ENCODE measurements at regions not wholly inside any gene's neighbourhood (a gene's known extent, or its start where the extent isn't known, plus 50 kb on each side); places are given as distances from the start of the nearest gene placed in this dataset.

DNA sequence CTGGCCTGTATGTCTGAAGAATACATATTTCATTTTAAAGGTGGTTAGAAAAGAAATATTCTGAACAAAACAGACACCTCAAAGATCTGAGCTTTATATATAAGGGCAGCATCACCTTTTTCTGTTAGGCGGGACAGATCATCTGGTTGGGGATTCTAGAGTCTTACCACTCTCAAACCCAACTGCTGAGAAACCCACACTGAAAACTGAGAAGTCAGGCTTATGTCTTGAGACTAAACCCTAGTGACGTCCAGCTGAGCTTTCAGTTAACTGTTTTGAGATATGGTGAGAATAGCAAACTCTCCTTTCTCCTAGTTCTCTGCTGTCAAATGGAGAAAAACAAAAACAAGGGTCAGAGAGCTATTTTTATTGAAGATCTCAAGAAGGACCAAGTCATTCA lies 63.7 kb upstream of the CCN6 start:
- TF ChIP-seq, protein P1, sequence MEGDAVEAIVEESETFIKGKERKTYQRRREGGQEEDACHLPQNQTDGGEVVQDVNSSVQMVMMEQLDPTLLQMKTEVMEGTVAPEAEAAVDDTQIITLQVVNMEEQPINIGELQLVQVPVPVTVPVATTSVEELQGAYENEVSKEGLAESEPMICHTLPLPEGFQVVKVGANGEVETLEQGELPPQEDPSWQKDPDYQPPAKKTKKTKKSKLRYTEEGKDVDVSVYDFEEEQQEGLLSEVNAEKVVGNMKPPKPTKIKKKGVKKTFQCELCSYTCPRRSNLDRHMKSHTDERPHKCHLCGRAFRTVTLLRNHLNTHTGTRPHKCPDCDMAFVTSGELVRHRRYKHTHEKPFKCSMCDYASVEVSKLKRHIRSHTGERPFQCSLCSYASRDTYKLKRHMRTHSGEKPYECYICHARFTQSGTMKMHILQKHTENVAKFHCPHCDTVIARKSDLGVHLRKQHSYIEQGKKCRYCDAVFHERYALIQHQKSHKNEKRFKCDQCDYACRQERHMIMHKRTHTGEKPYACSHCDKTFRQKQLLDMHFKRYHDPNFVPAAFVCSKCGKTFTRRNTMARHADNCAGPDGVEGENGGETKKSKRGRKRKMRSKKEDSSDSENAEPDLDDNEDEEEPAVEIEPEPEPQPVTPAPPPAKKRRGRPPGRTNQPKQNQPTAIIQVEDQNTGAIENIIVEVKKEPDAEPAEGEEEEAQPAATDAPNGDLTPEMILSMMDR (IDR thresholded peaks at IDR 0.05; ENCODE audit: control insufficient read depth, extremely low read depth, insufficient read depth): no peak
- no peak overlapping the region for H3K4me3 ChIP-seq (ENCODE audit: low read depth, low read length)
- DNase-seq (ENCODE audit: low read depth): no peak

DNA sequence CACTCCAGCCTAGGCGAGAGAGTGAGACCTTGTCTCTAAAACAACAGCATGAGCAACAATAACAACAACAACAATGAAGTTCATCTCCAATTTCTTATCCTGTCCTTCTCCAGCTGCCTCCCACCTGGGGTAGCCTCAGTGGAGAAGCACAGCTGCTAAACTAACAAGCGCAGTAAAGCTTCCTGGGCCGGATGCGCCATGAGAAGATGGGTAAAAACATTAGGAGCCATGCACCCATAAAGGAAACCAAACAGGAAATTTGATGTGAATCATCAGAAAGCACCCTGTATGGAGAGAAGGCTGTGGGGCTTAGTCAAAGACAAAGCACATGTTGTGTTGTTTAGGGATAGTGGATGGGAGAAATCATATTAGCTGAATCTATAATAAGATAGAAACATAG lies 61.1 kb upstream of the CCN6 start:
- no peak for DNase-seq (ENCODE audit: low read depth)
- H3K4me3 ChIP-seq (ENCODE audit: low read depth, low read length): no peak overlapping the region
- TF ChIP-seq, protein P1 (IDR thresholded peaks at IDR 0.05; ENCODE audit: control insufficient read depth, extremely low read depth, insufficient read depth): no peak

DNA sequence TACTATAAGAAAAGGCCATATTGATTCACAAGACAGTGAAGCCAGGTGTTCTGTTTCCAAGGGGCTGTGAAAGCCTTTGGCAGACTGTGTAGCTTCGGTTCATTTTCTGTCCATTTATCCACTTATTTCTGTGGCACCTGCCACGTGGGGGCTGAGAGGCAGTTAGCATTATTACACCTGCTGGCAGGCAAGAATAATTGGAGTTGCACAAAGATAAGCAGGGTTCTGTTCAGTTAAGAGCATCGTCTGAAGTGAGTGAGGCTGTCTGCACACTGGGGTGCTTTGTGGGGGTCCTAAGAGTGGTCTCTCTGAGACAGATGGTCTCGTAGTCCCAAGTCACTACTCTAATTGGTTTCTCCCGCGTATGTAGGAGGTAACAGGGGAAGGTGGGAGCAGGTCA lies 60.6 kb upstream of the CCN6 start:
- DNase-seq (ENCODE audit: low read depth): no peak
- TF ChIP-seq, protein P1 (IDR thresholded peaks at IDR 0.05; ENCODE audit: control insufficient read depth, extremely low read depth, insufficient read depth): no peak
- H3K4me3 ChIP-seq (ENCODE audit: low read depth, low read length): no peak overlapping the region

DNA sequence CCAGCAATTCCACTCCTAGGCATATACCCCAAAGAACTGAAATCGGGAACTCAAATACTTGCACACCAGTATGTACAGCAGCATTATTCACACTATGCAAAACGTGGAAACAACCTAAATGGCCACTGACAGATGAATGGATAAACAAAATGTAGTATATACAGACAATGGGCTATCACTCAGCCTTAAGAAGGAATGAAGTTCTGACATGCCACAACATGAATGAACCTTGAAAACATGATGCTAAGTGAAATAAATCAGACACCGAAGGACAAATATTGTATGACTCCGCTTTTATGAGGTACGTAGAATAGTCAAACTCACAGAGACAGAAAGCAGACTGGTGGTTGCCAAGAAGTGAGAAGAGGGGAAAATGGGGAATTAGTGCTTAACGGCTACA lies 59.1 kb upstream of the CCN6 start:
- TF ChIP-seq, protein P1 (IDR thresholded peaks at IDR 0.05; ENCODE audit: control insufficient read depth, extremely low read depth, insufficient read depth): no peak
- H3K4me3 ChIP-seq (ENCODE audit: low read depth, low read length): no peak overlapping the region
- DNase-seq (ENCODE audit: low read depth): no peak

DNA sequence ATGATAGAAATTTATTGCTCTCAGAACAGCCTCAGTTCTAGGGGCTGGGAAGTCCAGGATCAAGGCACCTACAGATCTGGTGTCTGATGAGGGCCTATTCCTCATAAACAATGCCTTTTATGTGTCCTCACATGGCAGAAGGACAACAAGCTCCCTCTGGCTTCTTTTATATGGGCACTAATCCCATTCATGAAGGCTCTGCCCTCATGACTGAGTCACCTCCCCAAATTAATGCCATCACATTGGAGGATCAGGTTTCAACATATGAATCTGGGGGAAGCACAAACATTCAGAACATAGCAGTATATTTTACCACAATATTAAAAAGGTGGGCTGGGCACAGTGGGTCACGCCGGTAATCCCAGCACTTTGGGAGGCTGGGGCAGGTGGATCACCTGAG lies 58.5 kb upstream of the CCN6 start:
- TF ChIP-seq, protein P1 (IDR thresholded peaks at IDR 0.05; ENCODE audit: control insufficient read depth, extremely low read depth, insufficient read depth): no peak
- no peak for DNase-seq (ENCODE audit: low read depth)
- H3K4me3 ChIP-seq (ENCODE audit: low read depth, low read length): no peak overlapping the region

DNA sequence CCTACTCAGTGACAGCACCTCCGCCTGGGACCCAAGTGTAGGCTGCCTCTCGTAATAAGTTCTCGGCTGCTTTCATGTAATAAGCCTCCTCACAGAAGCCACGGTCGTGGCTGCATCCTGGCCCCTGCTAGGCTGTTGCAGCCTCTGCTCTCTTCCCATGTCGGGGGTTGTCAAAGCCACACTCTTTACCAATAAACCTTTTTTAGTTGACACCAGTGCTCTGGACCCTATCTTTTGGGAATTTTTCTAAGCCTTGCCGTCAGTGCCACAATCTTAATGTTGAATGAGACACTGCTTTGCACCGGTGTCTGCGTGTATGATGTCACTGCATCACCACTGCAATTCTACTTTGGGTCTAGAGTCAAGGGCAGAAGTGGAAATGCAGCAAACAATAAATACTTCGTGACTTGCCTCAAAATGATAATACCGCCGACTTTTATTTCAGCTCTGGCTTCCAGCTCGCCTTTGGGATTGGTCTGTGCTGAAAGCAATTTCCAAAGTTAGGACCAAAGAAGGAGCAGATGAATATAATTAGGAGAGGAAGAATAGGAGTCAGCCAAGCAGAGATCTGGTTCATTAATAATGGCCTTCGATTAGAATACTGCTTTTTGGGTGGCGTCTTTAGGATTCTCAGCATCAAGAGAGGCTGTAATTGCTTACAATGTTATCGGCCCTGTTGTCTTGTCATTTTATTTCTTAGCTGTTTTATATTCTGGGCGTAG lies 57.6 kb upstream of the CCN6 start:
- H3K4me3 ChIP-seq (ENCODE audit: low read depth, low read length): no peak overlapping the region
- TF ChIP-seq, protein P1 (IDR thresholded peaks at IDR 0.05; ENCODE audit: control insufficient read depth, extremely low read depth, insufficient read depth): no peak
- no peak for DNase-seq (ENCODE audit: low read depth)
